Panc1 (cell line): ENCODE measurements at regions not wholly inside any gene's neighbourhood (a gene's known extent, or its start where the extent isn't known, plus 50 kb on each side); places are given as distances from the start of the nearest gene placed in this dataset.

ENCODE experiments used
- POLR2AphosphoS5 ChIP-seq: IDR thresholded peaks from 2 replicates; pipeline ENCODE4 v1.6.1; 2012; ENCODE audit warnings: mild to moderate bottlenecking, low read depth, low read length, moderate library complexity
- SIN3A ChIP-seq: IDR thresholded peaks from 2 replicates; pipeline ENCODE4 v1.6.1; 2012; ENCODE audit warnings: low read depth, mild to moderate bottlenecking, low read length, moderate library complexity, borderline replicate concordance; ENCODE audit not compliant: insufficient read depth
- TF ChIP-seq, protein P1 (sequence below): fragments of 450-650 bp; IDR thresholded peaks from 2 replicates; pipeline ENCODE4 v1.5.1; 2017; ENCODE audit warnings: mild to moderate bottlenecking

DNA sequence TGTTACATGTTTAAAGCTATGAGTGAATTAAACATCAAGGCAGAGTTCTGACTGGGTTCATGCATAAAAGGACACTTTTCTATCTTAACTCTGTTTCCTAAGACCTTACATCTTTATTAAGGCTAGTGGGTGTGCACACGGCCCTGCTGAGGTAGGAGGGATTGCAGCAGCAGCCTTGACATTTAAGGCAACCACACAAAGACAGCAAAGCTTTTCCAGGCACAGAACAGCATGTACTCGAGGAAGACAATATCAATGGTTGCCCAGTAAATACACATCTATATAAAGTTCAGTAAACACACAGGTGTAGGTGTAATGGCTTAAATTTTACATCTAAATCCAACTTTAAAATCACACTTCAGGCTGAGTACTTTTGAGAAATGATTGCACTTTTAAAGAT lies 79.8 kb upstream of the LOC128125822 start:
- TF ChIP-seq POLR2AphosphoS5 (no peak), SIN3A (no peak)
- TF ChIP-seq, protein P1, sequence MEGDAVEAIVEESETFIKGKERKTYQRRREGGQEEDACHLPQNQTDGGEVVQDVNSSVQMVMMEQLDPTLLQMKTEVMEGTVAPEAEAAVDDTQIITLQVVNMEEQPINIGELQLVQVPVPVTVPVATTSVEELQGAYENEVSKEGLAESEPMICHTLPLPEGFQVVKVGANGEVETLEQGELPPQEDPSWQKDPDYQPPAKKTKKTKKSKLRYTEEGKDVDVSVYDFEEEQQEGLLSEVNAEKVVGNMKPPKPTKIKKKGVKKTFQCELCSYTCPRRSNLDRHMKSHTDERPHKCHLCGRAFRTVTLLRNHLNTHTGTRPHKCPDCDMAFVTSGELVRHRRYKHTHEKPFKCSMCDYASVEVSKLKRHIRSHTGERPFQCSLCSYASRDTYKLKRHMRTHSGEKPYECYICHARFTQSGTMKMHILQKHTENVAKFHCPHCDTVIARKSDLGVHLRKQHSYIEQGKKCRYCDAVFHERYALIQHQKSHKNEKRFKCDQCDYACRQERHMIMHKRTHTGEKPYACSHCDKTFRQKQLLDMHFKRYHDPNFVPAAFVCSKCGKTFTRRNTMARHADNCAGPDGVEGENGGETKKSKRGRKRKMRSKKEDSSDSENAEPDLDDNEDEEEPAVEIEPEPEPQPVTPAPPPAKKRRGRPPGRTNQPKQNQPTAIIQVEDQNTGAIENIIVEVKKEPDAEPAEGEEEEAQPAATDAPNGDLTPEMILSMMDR = no peak
